Body of pancreas (tissue), 4 donors: ENCODE measurements at regions not wholly inside any gene's neighbourhood (a gene's known extent, or its start where the extent isn't known, plus 50 kb on each side); places are given as distances from the start of the nearest gene placed in this dataset.

Experiments used
- ATAC-seq: fragments of 150-250 bp; one replicate; pipeline ENCODE4 v1.9.1; 2016
- DNase-seq, 4 donors: peaks; one replicate each; pipeline ENCODE4 v3.0.0-alpha.2; 2019
- H3K27ac ChIP-seq, 4 donors: fragments of 200-600 bp; sonication (generic); 1 replicate in 3 of 4; 2 replicates in 1 of 4; pipeline versions ENCODE4 v1.5.1 to v1.6.1; 2016 to 2019; ENCODE audit warnings: mild to moderate bottlenecking in 1 of 4, mixed read lengths in 1 of 4, moderate library complexity in 1 of 4
- H3K27me3 ChIP-seq, 2 donors: fragments of 200-600 bp; sonication (generic); one replicate each; pipeline ENCODE4 v1.6.0; 2016; ENCODE audit warnings: mild to moderate bottlenecking in 1 of 2
- H3K36me3 ChIP-seq, 2 donors: fragments of 200-600 bp; sonication (generic); replicated peaks in 1 of 2; 2 replicates each; pipeline ENCODE4 v1.5.1; 2016; ENCODE audit warnings: low read depth in 2 of 2; ENCODE audit not compliant: insufficient read depth in 1 of 2
- H3K4me1 ChIP-seq: fragments of 200-600 bp; sonication (generic); one replicate; pipeline ENCODE4 v1.6.0; 2016
- H3K4me3 ChIP-seq, 2 donors: fragments of 200-600 bp; sonication (generic); 1 replicate in 1 of 2; 2 replicates in 1 of 2; pipeline ENCODE4 v1.5.1; 2016 to 2019
- H3K9me3 ChIP-seq, 3 donors: fragments of 200-600 bp; sonication (generic); 1 replicate in 2 of 3; 2 replicates in 1 of 3; pipeline ENCODE4 v1.5.1; 2016
- POLR2A ChIP-seq, 3 donors: fragments of 450-650 bp; IDR thresholded peaks; one replicate each; pipeline ENCODE4 v1.6.1; 2016; ENCODE audit warnings: antibody characterized with exemption in 3 of 3, mild to moderate bottlenecking in 2 of 3
- WGBS, 2 donors: methylation state at CpG; one replicate each; pipeline ENCODE4 v1.1.5; 2017; 5-methylcytosine and 5-hydroxymethylcytosine counted together
- intact Hi-C: fragments of 100-400 bp; cut with DNase I; formaldehyde crosslinking; loops from one replicate; pipeline ENCODE4 v1.15.1; 2023
- TF ChIP-seq, protein P1 (sequence below), 7 experiments: fragments of 450-650 bp in 4 of 7; fragments of 200-600 bp in 3 of 7; sonication (generic) in 3 of 7; IDR thresholded peaks; one replicate each; pipeline ENCODE4 v1.5.1; 2016 to 2019; ENCODE audit warnings: antibody characterized with exemption in 7 of 7

DNA sequence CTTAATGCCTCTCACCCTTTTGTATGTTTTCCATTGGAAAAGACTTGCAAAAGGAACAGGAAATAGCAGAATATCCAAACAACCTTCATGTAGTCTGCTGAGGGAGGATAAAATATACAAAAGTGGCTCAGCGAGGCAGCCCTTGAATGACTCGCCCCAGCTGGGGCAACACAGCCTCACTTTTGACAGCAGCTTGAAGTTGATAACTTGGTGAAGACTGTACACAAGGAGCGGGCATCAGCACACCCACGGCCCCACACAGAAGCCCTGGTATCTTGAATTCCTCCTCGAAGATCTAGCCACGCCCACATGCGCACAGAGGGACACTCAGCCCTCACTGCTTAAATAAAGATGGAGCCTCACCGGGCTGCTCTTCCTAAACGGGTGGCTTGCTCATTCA, 161.0 kb downstream of the IRS1 start:
- TF ChIP-seq, protein P1, sequence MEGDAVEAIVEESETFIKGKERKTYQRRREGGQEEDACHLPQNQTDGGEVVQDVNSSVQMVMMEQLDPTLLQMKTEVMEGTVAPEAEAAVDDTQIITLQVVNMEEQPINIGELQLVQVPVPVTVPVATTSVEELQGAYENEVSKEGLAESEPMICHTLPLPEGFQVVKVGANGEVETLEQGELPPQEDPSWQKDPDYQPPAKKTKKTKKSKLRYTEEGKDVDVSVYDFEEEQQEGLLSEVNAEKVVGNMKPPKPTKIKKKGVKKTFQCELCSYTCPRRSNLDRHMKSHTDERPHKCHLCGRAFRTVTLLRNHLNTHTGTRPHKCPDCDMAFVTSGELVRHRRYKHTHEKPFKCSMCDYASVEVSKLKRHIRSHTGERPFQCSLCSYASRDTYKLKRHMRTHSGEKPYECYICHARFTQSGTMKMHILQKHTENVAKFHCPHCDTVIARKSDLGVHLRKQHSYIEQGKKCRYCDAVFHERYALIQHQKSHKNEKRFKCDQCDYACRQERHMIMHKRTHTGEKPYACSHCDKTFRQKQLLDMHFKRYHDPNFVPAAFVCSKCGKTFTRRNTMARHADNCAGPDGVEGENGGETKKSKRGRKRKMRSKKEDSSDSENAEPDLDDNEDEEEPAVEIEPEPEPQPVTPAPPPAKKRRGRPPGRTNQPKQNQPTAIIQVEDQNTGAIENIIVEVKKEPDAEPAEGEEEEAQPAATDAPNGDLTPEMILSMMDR (IDR thresholded peaks at IDR 0.05): no peak
- no peak for TF ChIP-seq POLR2A (IDR thresholded peaks at IDR 0.05)
- DNase-seq (no peak), ATAC-seq (no peak)
- H3K36me3 ChIP-seq: no peaks in the 10 kb centered on the region
- no peaks in the 10 kb centered on the region for H3K27me3 ChIP-seq
- no peak overlapping the region for H3K27ac ChIP-seq
- H3K4me3 ChIP-seq: no peak overlapping the region
- WGBS, 2 donors: 74 to 86% methylated on average over 9 of the region's 9 CpGs
- intact Hi-C loops: no loop called here
- H3K4me1 ChIP-seq: no peaks in the 10 kb centered on the region
- no peaks in the 10 kb centered on the region for H3K9me3 ChIP-seq

DNA sequence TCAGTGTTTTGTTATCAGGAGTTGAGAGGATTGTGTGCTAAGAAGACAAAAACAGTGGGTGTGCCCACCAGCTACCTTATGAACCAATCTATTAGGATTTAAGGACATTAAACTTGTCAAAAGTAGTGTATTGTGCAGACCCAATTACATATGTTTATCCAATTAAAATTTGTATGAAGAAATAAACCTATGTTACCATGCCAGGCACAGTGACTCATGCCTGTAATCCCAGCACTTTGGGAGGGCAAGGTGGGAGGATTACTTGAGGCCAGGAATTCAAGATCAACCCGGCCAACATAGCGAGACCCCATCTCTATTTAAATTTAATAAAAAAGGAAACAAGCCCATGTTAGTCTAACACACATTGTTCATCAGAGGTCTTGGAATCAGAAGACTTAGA, 162.2 kb downstream of the IRS1 start:
- WGBS, 2 donors: 77 to 91% methylated on average over 2 of the region's 2 CpGs
- intact Hi-C loops: no loop called here
- DNase-seq (no peak), ATAC-seq (no peak)
- TF ChIP-seq POLR2A (IDR thresholded peaks at IDR 0.05): no peak
- TF ChIP-seq, protein P1 (IDR thresholded peaks at IDR 0.05): no peak
- no peaks in the 10 kb centered on the region for H3K9me3 ChIP-seq
- H3K4me3 ChIP-seq: no peak overlapping the region
- H3K36me3 ChIP-seq: no peaks in the 10 kb centered on the region
- H3K27ac ChIP-seq: no peak overlapping the region
- H3K27me3 ChIP-seq: no peaks in the 10 kb centered on the region
- no peaks in the 10 kb centered on the region for H3K4me1 ChIP-seq

DNA sequence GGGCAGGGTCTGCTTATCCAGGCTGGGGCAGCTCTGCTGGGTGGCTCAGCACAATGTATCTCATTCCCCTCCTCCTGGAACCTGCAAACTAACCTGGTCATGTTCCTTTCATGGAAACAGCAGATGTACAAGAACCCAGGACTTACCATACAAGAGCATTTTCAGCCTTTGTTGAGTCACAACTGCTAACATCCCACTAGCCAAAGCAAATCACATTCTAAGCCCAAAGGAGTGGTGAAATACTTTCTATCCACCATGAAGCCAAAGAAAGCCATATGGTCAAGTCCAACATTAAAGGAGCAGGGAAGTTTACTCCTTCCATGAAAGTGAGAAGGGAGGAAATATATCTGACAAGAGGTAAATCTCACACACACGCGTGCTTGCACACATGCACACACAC, 163.0 kb downstream of the IRS1 start:
- Histone ChIP-seq H3K4me3 (no peak overlapping the region), H3K9me3 (no peaks in the 10 kb centered on the region), H3K4me1 (no peaks in the 10 kb centered on the region), H3K27me3 (no peaks in the 10 kb centered on the region), H3K27ac (no peak overlapping the region), H3K36me3 (no peaks in the 10 kb centered on the region)
- ATAC-seq: no peak
- no peak for DNase-seq
- intact Hi-C loops: no loop called here
- WGBS, 2 donors: 96 to 98% methylated on average over 2 of the region's 2 CpGs
- TF ChIP-seq, protein P1 (IDR thresholded peaks at IDR 0.05): no peak
- TF ChIP-seq POLR2A (IDR thresholded peaks at IDR 0.05): no peak

DNA sequence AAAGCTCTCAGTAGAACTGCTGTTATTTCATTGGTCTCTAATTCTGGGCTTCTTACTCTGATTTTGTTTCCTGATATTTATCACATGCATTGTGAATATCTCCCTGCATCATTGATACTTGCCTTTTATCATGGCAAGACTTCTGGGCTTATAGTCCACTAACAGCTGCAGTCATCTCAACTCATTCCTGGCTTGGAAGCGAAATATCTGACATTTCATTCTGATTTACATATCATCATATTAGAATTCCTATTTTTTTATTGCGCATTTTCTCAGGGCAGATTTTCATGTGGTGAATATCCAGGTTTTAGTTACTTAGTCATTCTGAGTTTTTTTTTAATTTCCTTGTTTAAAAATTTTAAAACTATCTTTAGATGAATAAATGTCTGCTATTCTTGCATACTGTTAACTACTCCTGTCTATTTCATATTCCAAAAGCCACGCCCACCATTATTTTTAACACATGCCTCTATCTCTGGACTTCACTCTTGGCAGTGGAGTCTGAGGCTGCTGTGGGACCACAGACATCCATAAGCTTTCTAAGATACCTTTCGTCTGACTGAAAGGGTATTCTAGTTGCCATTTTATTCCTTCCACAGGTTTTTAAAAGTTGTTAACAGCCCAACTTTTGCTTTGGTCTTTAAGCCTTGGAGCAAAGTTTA, 164.5 kb downstream of the IRS1 start:
- TF ChIP-seq, protein P1 (IDR thresholded peaks at IDR 0.05): no peak
- TF ChIP-seq POLR2A (IDR thresholded peaks at IDR 0.05): no peak
- no peak overlapping the region for H3K27ac ChIP-seq
- DNase-seq: no peak
- no peak overlapping the region for H3K4me3 ChIP-seq
- intact Hi-C loops: no loop called here
- ATAC-seq: no peak
- H3K4me1 ChIP-seq: no peaks in the 10 kb centered on the region
- WGBS, 2 donors: 81 to 87% methylated on average over 4 of the region's 4 CpGs
- H3K9me3 ChIP-seq: no peaks in the 10 kb centered on the region
- H3K27me3 ChIP-seq: no peaks in the 10 kb centered on the region
- no peaks in the 10 kb centered on the region for H3K36me3 ChIP-seq

- H3K4me1 ChIP-seq: no peaks in the 10 kb centered on the region
- H3K9me3 ChIP-seq: no peaks in the 10 kb centered on the region
- H3K36me3 ChIP-seq: no peaks in the 10 kb centered on the region
- no peaks in the 10 kb centered on the region for H3K27me3 ChIP-seq
- intact Hi-C loops: no loop called here
- H3K27ac ChIP-seq: no peak overlapping the region
- ATAC-seq (peak; percentile 35), DNase-seq (peak in 1 of 4 donors; percentile 3)
- 46 to 59% methylated on average over 6 of the region's 6 CpGs for WGBS, 2 donors
- no peak overlapping the region for H3K4me3 ChIP-seq
- TF ChIP-seq, protein P1 (IDR thresholded peaks at IDR 0.05): no peak
- no peak for TF ChIP-seq POLR2A (IDR thresholded peaks at IDR 0.05)
Observed at GRCh38 chr2:226631671-226632070, 167.9 kb downstream of the IRS1 start.
